ENCODE measurements at regions not wholly inside any gene's neighbourhood (a gene's known extent, or its start where the extent isn't known, plus 50 kb on each side); places are given as distances from the start of the nearest gene placed in this dataset.

GRCh38 chr4:180832073-180832472 is 1411.1 kb upstream of the TENM3 start:
- WGBS = 50% methylated on average over 3 of the region's 3 CpGs
- no peaks in the 10 kb centered on the region for H3K4me1 ChIP-seq
- no peaks in the 10 kb centered on the region for H3K36me3 ChIP-seq
- H3K9me3 ChIP-seq = no peaks in the 10 kb centered on the region
- DNase-seq (ENCODE audit: low spot score in 2 of 2) = no peak
- H3K27ac ChIP-seq = no peak overlapping the region
- no peak for TF ChIP-seq CTCF (IDR thresholded peaks at IDR 0.05)
- no peak for TF ChIP-seq POLR2A (IDR thresholded peaks at IDR 0.05)
- no peak for TF ChIP-seq EP300 (IDR thresholded peaks at IDR 0.05)
- no peak for TF ChIP-seq POLR2AphosphoS5 (IDR thresholded peaks at IDR 0.05)
- H3K27me3 ChIP-seq = no peaks in the 10 kb centered on the region
- no peak overlapping the region for H3K4me3 ChIP-seq

GRCh38 chr4:180840142-180840541 is 1403.1 kb upstream of the TENM3 start:
- Histone ChIP-seq H3K9me3 (no peaks in the 10 kb centered on the region), H3K27ac (no peak overlapping the region), H3K27me3 (no peaks in the 10 kb centered on the region), H3K4me3 (no peak overlapping the region), H3K36me3 (no peaks in the 10 kb centered on the region), H3K4me1 (no peaks in the 10 kb centered on the region)
- TF ChIP-seq POLR2A (IDR thresholded peaks at IDR 0.05) (no peak), CTCF (IDR thresholded peaks at IDR 0.05) (no peak), POLR2AphosphoS5 (IDR thresholded peaks at IDR 0.05) (no peak), EP300 (IDR thresholded peaks at IDR 0.05) (no peak)
- 68% methylated on average over 7 of the region's 7 CpGs for whole genome bisulfite sequencing
- DNase-seq (ENCODE audit: low spot score in 2 of 2) = no peak

GRCh38 chr4:180850318-180850940 is 1392.8 kb upstream of the TENM3 start:
- no peaks in the 10 kb centered on the region for H3K27me3 ChIP-seq
- no peaks in the 10 kb centered on the region for H3K36me3 ChIP-seq
- no peak for TF ChIP-seq CTCF (IDR thresholded peaks at IDR 0.05)
- no peak for TF ChIP-seq EP300 (IDR thresholded peaks at IDR 0.05)
- TF ChIP-seq POLR2AphosphoS5 (IDR thresholded peaks at IDR 0.05) = no peak
- no peak for TF ChIP-seq POLR2A (IDR thresholded peaks at IDR 0.05)
- DNase-seq (ENCODE audit: low spot score in 2 of 2) = no peak
- H3K4me1 ChIP-seq = no peaks in the 10 kb centered on the region
- 58% methylated on average over 4 of the region's 4 CpGs for WGBS
- H3K27ac ChIP-seq = no peak overlapping the region
- H3K9me3 ChIP-seq = no peaks in the 10 kb centered on the region
- no peak overlapping the region for H3K4me3 ChIP-seq

GRCh38 chr4:180852738-180853137 is 1390.5 kb upstream of the TENM3 start:
- no peak overlapping the region for H3K27ac ChIP-seq
- H3K9me3 ChIP-seq = no peaks in the 10 kb centered on the region
- H3K27me3 ChIP-seq = no peaks in the 10 kb centered on the region
- TF ChIP-seq POLR2A (IDR thresholded peaks at IDR 0.05) (no peak), POLR2AphosphoS5 (IDR thresholded peaks at IDR 0.05) (no peak), EP300 (IDR thresholded peaks at IDR 0.05) (no peak), CTCF (IDR thresholded peaks at IDR 0.05) (no peak)
- no peaks in the 10 kb centered on the region for H3K4me1 ChIP-seq
- DNase-seq (ENCODE audit: low spot score in 2 of 2) = no peak
- H3K4me3 ChIP-seq = no peak overlapping the region
- no peaks in the 10 kb centered on the region for H3K36me3 ChIP-seq
- 72% methylated on average over 6 of the region's 6 CpGs for WGBS

GRCh38 chr4:180855184-180855583 is 1388.0 kb upstream of the TENM3 start:
- Histone ChIP-seq H3K27ac (no peak overlapping the region), H3K4me1 (no peaks in the 10 kb centered on the region), H3K9me3 (no peaks in the 10 kb centered on the region), H3K27me3 (no peaks in the 10 kb centered on the region), H3K36me3 (no peaks in the 10 kb centered on the region), H3K4me3 (no peak overlapping the region)
- WGBS = 67% methylated on average over 2 of the region's 2 CpGs
- no peak for TF ChIP-seq CTCF (IDR thresholded peaks at IDR 0.05)
- TF ChIP-seq POLR2A (IDR thresholded peaks at IDR 0.05) = no peak
- TF ChIP-seq EP300 (IDR thresholded peaks at IDR 0.05) = no peak
- TF ChIP-seq POLR2AphosphoS5 (IDR thresholded peaks at IDR 0.05) = no peak
- no peak for DNase-seq (ENCODE audit: low spot score in 2 of 2)
